ENCODE measurements at regions not wholly inside any gene's neighbourhood (a gene's known extent, or its start where the extent isn't known, plus 50 kb on each side); places are given as distances from the start of the nearest gene placed in this dataset.
"Not testable (repeated sequence)": the region's sequence is repeated elsewhere in the genome, so short reads cannot be mapped to it uniquely, and the experiment has no call there.

DNA sequence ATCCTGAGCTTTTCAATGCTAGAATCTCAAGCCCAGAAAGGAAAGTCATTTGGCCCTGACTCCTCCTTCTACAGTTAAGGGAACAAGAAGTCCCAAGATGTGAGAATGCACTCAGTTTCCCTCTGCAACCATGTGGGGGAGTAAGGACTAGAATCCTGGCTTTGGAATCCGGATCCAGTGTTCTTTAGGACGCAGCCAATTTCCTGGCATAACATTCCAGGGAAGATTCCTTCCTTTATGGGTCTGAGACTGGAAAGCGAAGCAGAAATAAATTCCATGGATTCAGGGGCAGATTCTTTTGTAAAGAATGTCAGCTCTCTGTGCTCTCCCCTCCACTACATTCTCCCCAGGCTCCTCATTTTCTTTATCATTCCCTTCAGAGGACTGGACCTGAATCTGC, 151.8 kb upstream of the SOX14 start:
- no peak for DNase-seq (ENCODE audit: low spot score)

GRCh38 chr3:137615659-137616418, 148.3 kb upstream of the SOX14 start:
- DNase-seq (ENCODE audit: low spot score) = no peak

DNA sequence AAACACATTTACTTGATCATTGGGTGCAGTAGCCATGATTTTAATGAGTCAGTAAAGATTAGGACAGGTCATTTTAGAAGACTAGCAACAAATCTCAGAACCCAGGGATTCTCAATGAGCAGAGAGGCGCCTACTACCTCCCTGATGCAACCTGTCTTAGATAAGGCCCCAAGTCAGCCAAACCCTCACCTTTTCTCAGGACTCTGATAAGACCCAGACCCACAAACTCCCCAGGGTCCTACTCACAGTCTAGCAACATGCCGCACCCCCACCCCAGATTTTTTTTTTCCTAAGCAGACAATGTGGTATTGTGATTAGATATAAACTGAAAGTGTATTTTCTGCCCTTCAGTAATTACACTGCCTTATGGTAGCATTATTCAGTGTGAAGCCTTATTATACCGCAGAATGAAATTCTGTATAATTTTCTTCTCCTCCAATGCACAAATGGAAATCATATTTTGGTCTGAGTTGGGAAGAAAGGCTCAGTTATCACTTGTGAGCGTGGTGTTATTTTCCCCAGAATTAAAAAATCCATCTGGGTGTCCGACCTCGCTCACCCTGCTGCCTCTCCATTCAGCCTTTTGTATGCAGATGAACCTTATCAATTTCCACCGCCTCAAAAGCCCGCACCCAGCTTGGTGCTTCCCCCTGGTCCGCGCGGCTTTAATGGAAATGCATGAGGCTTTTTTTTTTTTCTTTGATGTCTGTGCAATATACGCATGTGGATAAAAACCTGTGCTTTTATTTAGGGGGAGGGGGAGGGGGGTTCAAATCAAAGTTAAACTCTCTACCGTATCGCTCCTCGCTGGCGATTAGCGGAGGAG, 122.0 kb upstream of the SOX14 start:
- no peak for DNase-seq (ENCODE audit: low spot score)

DNA sequence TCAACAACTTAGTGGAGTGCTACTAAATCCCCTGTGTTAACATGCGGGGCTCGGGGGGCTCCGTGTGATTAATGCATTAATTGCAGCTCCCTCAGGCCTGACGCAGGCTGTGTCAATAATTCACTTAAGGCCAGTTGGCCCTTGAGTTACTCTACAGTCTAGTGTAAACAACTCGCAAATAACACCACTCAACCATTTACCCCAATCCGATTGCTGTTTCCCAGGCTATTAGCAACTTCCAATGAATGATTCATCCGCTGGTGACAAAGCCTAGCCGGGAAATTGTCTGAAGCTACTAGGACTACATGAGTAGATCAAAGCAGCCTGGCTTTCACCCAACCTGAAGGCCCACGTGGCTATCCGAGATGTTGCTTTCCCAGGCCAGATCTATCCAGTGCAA, 121.3 kb upstream of the SOX14 start:
- peak; percentile 22 for DNase-seq (ENCODE audit: low spot score)

- DNase-seq (ENCODE audit: low spot score) = no peak
Observed at GRCh38 chr3:137647179-137647578, 116.9 kb upstream of the SOX14 start.

DNA sequence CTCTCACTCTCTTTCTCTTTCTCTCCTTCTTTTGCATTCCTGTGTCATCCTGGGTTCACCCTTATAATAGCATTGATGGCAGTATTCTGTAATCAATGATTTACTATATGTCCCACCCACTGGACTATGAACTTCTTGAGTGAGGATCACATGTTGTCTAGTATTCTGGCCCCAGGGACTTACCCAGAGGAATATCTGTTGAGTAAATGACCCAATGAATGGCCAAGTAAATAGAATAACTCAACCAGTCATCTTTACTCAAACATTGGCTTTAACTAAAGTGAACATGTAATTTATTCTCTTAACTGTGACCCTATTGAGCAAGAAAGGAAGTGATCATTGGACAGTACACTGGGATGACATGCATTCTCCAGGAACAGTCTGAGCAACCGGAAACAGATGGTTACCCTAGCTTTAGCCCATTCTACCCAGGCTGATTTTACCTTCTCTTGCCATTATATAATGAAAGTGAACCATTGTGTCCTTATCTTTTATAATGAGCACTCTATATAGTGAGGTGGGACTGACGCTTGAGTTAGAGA, 94.5 kb upstream of the SOX14 start:
- no peak for DNase-seq (ENCODE audit: low spot score)

DNA sequence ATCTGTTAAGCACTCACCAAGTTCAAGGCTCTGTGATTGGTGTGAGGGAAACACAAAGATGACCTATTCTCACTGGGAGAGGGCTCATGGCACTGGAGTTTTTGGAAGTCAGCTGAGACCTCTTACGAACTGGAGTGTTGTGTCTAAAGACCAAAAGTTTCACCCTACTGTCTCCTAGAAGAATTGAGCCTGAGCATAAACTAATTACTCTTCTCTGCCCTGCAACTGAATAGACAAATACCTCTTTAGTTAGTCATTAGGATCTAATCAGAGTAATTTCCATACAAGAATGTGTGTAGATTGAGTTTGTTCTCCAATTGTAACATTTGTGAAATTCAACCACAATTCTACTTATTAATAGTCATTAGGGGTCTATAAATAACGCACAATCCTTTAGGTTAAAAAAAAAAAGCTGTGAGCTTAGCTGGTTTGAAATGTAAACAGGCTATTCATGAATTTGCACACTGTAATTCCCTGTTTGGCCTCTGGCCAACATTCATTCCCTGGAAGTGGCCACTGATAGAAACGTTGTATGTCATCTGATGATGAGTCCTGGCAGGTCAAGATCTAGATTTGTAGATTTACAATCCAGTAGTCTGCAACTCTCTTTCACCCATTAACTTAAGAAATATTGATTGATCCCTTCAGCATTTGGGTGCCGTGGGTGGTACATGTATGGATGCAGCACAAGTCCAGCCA, 76.8 kb upstream of the SOX14 start:
- DNase-seq (ENCODE audit: low spot score) = no peak

- peak; percentile 49 for DNase-seq (ENCODE audit: low spot score)
Observed at GRCh38 chr3:137692803-137693431, 71.2 kb upstream of the SOX14 start.

DNA sequence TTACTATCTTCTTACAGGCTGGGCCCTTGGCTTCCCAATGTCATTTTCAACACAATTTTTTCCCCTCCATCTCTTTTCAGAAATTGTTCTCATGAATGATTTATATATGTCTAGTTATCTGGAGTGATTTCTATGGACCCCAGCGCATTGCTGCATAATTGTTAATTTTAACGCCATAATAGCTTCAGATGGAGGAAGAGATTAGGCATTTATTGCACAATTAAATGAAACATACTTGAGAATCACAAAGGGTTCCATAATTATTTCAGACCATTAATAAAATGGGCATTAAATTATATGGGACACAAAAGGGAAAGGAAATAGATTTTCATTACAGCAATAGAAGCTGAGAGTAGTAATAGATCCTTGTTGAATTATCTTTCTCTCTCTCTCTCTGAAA, 70.3 kb upstream of the SOX14 start:
- DNase-seq (ENCODE audit: low spot score) = no peak

DNA sequence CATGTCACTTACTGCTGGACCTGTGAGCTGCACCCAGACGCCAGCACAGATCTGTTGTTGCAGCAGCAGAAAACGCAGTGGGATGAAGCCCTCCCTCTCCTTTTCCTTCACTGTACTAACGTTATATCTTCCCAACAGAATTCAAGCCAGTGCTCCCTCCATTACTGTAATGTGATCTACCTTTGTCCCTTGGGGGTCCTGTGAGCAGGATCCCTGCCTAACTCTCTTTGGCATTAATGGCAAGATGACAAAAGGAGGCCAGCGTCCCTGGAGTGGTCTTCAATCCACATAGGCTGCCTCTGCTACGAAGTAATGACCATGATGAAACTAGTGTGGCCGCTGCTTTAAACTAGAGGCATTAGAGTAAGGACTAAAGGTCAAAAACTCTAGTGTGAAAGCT, 69.3 kb upstream of the SOX14 start:
- DNase-seq (ENCODE audit: low spot score) = no peak

DNA sequence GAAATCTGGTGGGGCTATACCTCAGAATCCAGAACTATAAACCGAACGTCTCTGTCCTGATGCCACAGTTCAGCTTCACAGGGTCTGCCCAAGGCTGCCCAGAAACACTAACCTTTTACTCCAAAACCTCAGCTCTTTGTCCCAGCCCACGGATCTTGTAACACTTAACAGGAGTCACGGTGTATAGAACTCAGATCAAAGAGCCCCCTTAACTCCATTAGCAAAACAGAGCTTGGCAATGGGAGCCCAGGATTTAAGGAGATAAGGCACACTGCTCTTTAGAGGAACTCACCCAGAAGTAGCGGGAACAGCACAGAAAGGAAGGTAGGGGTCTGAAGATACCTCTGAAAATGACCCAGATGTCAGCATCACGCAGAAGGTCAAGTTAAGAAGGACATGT, 68.8 kb upstream of the SOX14 start:
- no peak for DNase-seq (ENCODE audit: low spot score)

- DNase-seq (ENCODE audit: low spot score) = peak; percentile 49
Observed at GRCh38 chr3:137709011-137709601, 55.0 kb upstream of the SOX14 start.

GRCh38 chr3:137713965-137714364, 50.1 kb upstream of the SOX14 start:
- DNase-seq (ENCODE audit: low spot score) = not testable (repeated sequence)

All from RKO (cell line).